Mammary epithelial cell (primary cell): ENCODE measurements at regions not wholly inside any gene's neighbourhood (a gene's known extent, or its start where the extent isn't known, plus 50 kb on each side); places are given as distances from the start of the nearest gene placed in this dataset.

Source experiments
- EZH2 ChIP-seq: IDR thresholded peaks from 2 replicates; pipeline ENCODE4 v1.6.1; 2012; ENCODE audit warnings: low read length, inconsistent platforms, borderline replicate concordance
- TF ChIP-seq, protein P1 (sequence below), 2 donors: IDR thresholded peaks in 1 of 2; conservative IDR thresholded peaks in 1 of 2; 2 replicates each; pipeline ENCODE4 v1.5.1; 2011 to 2012; ENCODE audit warnings: inconsistent platforms in 2 of 2, low read length in 2 of 2, mild to moderate bottlenecking in 2 of 2, control low read depth in 1 of 2, low read depth in 1 of 2; ENCODE audit not compliant: insufficient read depth in 1 of 2; ENCODE audit errors: extremely low read depth in 1 of 2

DNA sequence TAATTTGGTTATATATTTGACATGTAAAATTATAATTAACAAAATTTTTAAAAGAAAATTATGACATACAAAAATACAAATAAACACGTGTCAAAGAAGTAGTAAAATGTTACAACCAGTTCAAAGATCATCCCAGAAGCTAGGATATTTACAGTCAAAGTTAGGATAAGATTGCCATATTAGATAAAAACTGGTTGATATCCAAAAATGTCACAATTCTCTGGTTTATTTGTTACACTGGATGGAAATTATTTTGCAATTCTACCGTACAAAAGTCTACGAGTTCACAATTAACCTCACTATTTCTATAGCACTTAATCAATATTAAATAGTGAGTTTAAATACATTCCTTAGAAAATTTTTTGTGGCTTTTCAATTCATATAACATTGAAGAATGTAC lies 673.8 kb downstream of the GBE1 start:
- TF ChIP-seq, protein P1, sequence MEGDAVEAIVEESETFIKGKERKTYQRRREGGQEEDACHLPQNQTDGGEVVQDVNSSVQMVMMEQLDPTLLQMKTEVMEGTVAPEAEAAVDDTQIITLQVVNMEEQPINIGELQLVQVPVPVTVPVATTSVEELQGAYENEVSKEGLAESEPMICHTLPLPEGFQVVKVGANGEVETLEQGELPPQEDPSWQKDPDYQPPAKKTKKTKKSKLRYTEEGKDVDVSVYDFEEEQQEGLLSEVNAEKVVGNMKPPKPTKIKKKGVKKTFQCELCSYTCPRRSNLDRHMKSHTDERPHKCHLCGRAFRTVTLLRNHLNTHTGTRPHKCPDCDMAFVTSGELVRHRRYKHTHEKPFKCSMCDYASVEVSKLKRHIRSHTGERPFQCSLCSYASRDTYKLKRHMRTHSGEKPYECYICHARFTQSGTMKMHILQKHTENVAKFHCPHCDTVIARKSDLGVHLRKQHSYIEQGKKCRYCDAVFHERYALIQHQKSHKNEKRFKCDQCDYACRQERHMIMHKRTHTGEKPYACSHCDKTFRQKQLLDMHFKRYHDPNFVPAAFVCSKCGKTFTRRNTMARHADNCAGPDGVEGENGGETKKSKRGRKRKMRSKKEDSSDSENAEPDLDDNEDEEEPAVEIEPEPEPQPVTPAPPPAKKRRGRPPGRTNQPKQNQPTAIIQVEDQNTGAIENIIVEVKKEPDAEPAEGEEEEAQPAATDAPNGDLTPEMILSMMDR (conservative IDR thresholded peaks at IDR 0.05 in 1 of 2, IDR thresholded peaks at IDR 0.05 in 1 of 2; ENCODE audit: extremely low read depth in 1 of 2, insufficient read depth in 1 of 2, low read depth in 1 of 2, low read length in 2 of 2): no peak
- TF ChIP-seq EZH2: no peak
